ENCODE measurements at regions not wholly inside any gene's neighbourhood (a gene's known extent, or its start where the extent isn't known, plus 50 kb on each side); places are given as distances from the start of the nearest gene placed in this dataset.

- Mint-ChIP-seq H3K36me3 (ENCODE audit: low read depth) (no peaks in the 10 kb centered on the region), H3K9me3 (no peaks in the 10 kb centered on the region), H3K27me3 (peaks cover 4% of the 10 kb centered on the region), H3K4me1 (ENCODE audit: low read depth) (no peaks in the 10 kb centered on the region), H3K27ac (no peak overlapping the region), H3K4me3 (no peak overlapping the region)
These were observed 619.2 kb upstream of the CLINT1 start for GRCh38 chr5:158478139-158478538.

- H3K27ac Mint-ChIP-seq: no peak overlapping the region
- H3K27me3 Mint-ChIP-seq: peaks cover 4% of the 10 kb centered on the region
- no peaks in the 10 kb centered on the region for H3K9me3 Mint-ChIP-seq
- no peaks in the 10 kb centered on the region for H3K4me1 Mint-ChIP-seq (ENCODE audit: low read depth)
- no peak overlapping the region for H3K4me3 Mint-ChIP-seq
- H3K36me3 Mint-ChIP-seq (ENCODE audit: low read depth): no peaks in the 10 kb centered on the region
These were observed 618.3 kb upstream of the CLINT1 start for GRCh38 chr5:158477214-158477613.

GRCh38 chr5:158473016-158473635 is 614.2 kb upstream of the CLINT1 start:
- Mint-ChIP-seq H3K4me3 (no peak overlapping the region), H3K27ac (no peak overlapping the region), H3K9me3 (no peaks in the 10 kb centered on the region), H3K27me3 (peaks cover 3% of the 10 kb centered on the region), H3K4me1 (ENCODE audit: low read depth) (no peaks in the 10 kb centered on the region), H3K36me3 (ENCODE audit: low read depth) (no peaks in the 10 kb centered on the region)

- H3K4me3 Mint-ChIP-seq: no peak overlapping the region
- H3K27ac Mint-ChIP-seq: no peak overlapping the region
- H3K36me3 Mint-ChIP-seq (ENCODE audit: low read depth): no peaks in the 10 kb centered on the region
- H3K4me1 Mint-ChIP-seq (ENCODE audit: low read depth): no peaks in the 10 kb centered on the region
- no peaks in the 10 kb centered on the region for H3K9me3 Mint-ChIP-seq
- H3K27me3 Mint-ChIP-seq: no peaks in the 10 kb centered on the region
These were observed 612.6 kb upstream of the CLINT1 start for GRCh38 chr5:158471535-158471924.

GRCh38 chr5:158470764-158471534 is 612.0 kb upstream of the CLINT1 start:
- Mint-ChIP-seq H3K4me3 (no peak overlapping the region), H3K36me3 (ENCODE audit: low read depth) (no peaks in the 10 kb centered on the region), H3K4me1 (ENCODE audit: low read depth) (no peaks in the 10 kb centered on the region), H3K9me3 (no peaks in the 10 kb centered on the region), H3K27ac (no peak overlapping the region), H3K27me3 (no peaks in the 10 kb centered on the region)

GRCh38 chr5:158468444-158468843 is 609.5 kb upstream of the CLINT1 start:
- no peaks in the 10 kb centered on the region for H3K27me3 Mint-ChIP-seq
- peaks cover 20% of the 10 kb centered on the region for H3K4me1 Mint-ChIP-seq (ENCODE audit: low read depth)
- H3K27ac Mint-ChIP-seq: no peak overlapping the region
- H3K4me3 Mint-ChIP-seq: no peak overlapping the region
- H3K9me3 Mint-ChIP-seq: no peaks in the 10 kb centered on the region
- no peaks in the 10 kb centered on the region for H3K36me3 Mint-ChIP-seq (ENCODE audit: low read depth)

- H3K4me3 Mint-ChIP-seq: no peak overlapping the region
- H3K36me3 Mint-ChIP-seq (ENCODE audit: low read depth): no peaks in the 10 kb centered on the region
- peaks cover 24% of the 10 kb centered on the region for H3K4me1 Mint-ChIP-seq (ENCODE audit: low read depth)
- H3K27me3 Mint-ChIP-seq: no peaks in the 10 kb centered on the region
- H3K27ac Mint-ChIP-seq: peak overlapping the region; percentile 6
- H3K9me3 Mint-ChIP-seq: no peaks in the 10 kb centered on the region
These were observed 607.2 kb upstream of the CLINT1 start for GRCh38 chr5:158466191-158466590.

GRCh38 chr5:158465086-158465972 is 606.4 kb upstream of the CLINT1 start:
- no peaks in the 10 kb centered on the region for H3K9me3 Mint-ChIP-seq
- peaks cover 24% of the 10 kb centered on the region for H3K4me1 Mint-ChIP-seq (ENCODE audit: low read depth)
- H3K4me3 Mint-ChIP-seq: no peak overlapping the region
- H3K27me3 Mint-ChIP-seq: no peaks in the 10 kb centered on the region
- H3K27ac Mint-ChIP-seq: peak overlapping the region; percentile 85
- H3K36me3 Mint-ChIP-seq (ENCODE audit: low read depth): no peaks in the 10 kb centered on the region

GRCh38 chr5:158464383-158464782 is 605.4 kb upstream of the CLINT1 start:
- Mint-ChIP-seq H3K9me3 (peaks cover 2% of the 10 kb centered on the region), H3K36me3 (ENCODE audit: low read depth) (no peaks in the 10 kb centered on the region), H3K4me1 (ENCODE audit: low read depth) (peaks cover 24% of the 10 kb centered on the region), H3K27me3 (no peaks in the 10 kb centered on the region), H3K4me3 (no peak overlapping the region), H3K27ac (peak overlapping the region; percentile 85)

GRCh38 chr5:158463938-158464337 is 605.0 kb upstream of the CLINT1 start:
- peak overlapping the region; percentile 85 for H3K27ac Mint-ChIP-seq
- H3K9me3 Mint-ChIP-seq: peaks cover 4% of the 10 kb centered on the region
- no peak overlapping the region for H3K4me3 Mint-ChIP-seq
- peaks cover 24% of the 10 kb centered on the region for H3K4me1 Mint-ChIP-seq (ENCODE audit: low read depth)
- H3K36me3 Mint-ChIP-seq (ENCODE audit: low read depth): no peaks in the 10 kb centered on the region
- no peaks in the 10 kb centered on the region for H3K27me3 Mint-ChIP-seq

GRCh38 chr5:158463188-158463587 is 604.2 kb upstream of the CLINT1 start:
- Mint-ChIP-seq H3K27ac (no peak overlapping the region), H3K9me3 (peaks cover 4% of the 10 kb centered on the region), H3K4me3 (no peak overlapping the region), H3K27me3 (no peaks in the 10 kb centered on the region), H3K4me1 (ENCODE audit: low read depth) (peaks cover 24% of the 10 kb centered on the region), H3K36me3 (ENCODE audit: low read depth) (no peaks in the 10 kb centered on the region)

- peaks cover 24% of the 10 kb centered on the region for H3K4me1 Mint-ChIP-seq (ENCODE audit: low read depth)
- no peaks in the 10 kb centered on the region for H3K27me3 Mint-ChIP-seq
- H3K36me3 Mint-ChIP-seq (ENCODE audit: low read depth): no peaks in the 10 kb centered on the region
- no peak overlapping the region for H3K4me3 Mint-ChIP-seq
- H3K9me3 Mint-ChIP-seq: peaks cover 4% of the 10 kb centered on the region
- no peak overlapping the region for H3K27ac Mint-ChIP-seq
These were observed 603.6 kb upstream of the CLINT1 start for GRCh38 chr5:158462349-158463114.

GRCh38 chr5:158461240-158461854 is 602.4 kb upstream of the CLINT1 start:
- H3K4me1 Mint-ChIP-seq (ENCODE audit: low read depth): peaks cover 26% of the 10 kb centered on the region
- no peak overlapping the region for H3K27ac Mint-ChIP-seq
- no peaks in the 10 kb centered on the region for H3K27me3 Mint-ChIP-seq
- peaks cover 4% of the 10 kb centered on the region for H3K9me3 Mint-ChIP-seq
- H3K4me3 Mint-ChIP-seq: no peak overlapping the region
- H3K36me3 Mint-ChIP-seq (ENCODE audit: low read depth): no peaks in the 10 kb centered on the region

- Mint-ChIP-seq H3K4me1 (ENCODE audit: low read depth) (peaks cover 3% of the 10 kb centered on the region), H3K36me3 (ENCODE audit: low read depth) (no peaks in the 10 kb centered on the region), H3K27ac (no peak overlapping the region), H3K9me3 (peaks cover 4% of the 10 kb centered on the region), H3K27me3 (no peaks in the 10 kb centered on the region), H3K4me3 (no peak overlapping the region)
These were observed 599.1 kb upstream of the CLINT1 start for GRCh38 chr5:158458086-158458485.

Data from stimulated activated naive CD8-positive, alpha-beta T cell treated with anti-CD3 and anti-CD28 coated beads, Interleukin-15, Interleukin-2, amounts not matched to agents 100 ng/mL and 50 ng/mL, for 24 hours (primary cell).